SK-MEL-5 (cell line): ENCODE measurements at regions not wholly inside any gene's neighbourhood (a gene's known extent, or its start where the extent isn't known, plus 50 kb on each side); places are given as distances from the start of the nearest gene placed in this dataset.
A peak's percentile ranks its signal among the peaks of the same experiment; 100 is the strongest.

Source experiments
- DNase-seq: peaks from one replicate; pipeline ENCODE4 v3.0.0-alpha.2; 2016; ENCODE audit warnings: low read depth, low spot score
- in situ Hi-C: cut with HindIII; loops from 2 replicates; pipeline ENCODE4 v1.10.0; 2016; ENCODE audit warnings: low sequenced_read_pairs, high pct_unique_total_duplicates, low pct_unique_long_range_greater_than_20kb

DNA sequence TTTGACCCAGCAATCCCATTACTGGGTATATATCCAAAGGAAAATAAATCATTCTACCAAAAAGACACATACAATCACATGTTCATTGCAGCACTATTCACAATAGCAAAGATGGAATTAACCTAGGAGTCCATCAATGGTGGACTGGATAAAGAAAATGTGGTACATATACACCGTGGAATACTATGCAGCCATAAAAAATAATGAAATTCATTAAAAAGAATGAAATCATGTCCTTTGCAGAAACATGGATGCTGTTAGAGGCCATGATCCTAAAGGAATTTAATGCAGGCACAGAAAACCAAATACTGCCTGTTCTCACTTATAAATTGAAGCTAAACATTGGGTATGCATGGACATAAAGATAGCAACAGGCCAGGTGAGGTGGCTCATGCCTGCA lies 61.9 kb upstream of the BMP6 start:
- in situ Hi-C loops: no loop called here
- no peak for DNase-seq

DNA sequence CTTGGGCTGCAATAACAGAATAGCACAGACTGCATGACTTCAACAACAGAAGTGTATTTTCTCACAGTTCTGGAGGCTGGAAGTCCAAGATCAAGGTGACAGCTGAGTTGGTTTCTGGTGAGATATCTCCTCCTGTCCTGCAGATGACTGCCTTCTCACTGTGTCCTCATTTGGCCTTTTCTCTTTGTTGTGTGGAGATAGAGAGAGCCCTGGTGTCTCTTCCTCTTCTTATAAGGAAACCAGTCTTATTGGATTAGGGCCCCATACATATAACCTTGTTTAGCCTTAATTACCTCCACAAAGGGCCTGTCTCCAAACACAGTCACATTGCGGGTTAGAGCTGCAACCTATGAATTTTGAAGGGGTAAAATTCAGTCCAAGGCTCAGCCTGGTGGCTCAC lies 57.0 kb upstream of the BMP6 start:
- in situ Hi-C loops: no loop called here
- DNase-seq: no peak

DNA sequence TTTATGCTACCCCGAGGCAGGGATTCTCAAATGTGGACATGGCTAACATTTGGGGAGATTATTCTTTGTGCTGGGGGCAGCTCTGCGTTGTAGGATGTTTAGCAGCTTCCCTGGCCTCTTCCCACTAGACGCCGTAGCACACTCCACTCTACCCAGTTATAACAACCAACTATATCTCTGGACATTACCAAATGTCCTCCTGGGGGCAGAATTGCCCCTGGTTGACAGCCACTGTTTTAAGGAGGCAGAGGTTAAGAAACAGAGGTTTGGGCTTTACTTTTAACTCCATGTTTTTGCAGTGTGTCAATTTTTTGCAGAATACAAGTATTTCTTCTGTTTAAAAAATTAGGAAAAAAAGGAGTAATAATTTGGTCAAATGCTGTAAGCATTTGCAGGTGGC lies 56.2 kb upstream of the BMP6 start:
- peak; percentile 55 for DNase-seq
- in situ Hi-C loops: no loop called here

DNA sequence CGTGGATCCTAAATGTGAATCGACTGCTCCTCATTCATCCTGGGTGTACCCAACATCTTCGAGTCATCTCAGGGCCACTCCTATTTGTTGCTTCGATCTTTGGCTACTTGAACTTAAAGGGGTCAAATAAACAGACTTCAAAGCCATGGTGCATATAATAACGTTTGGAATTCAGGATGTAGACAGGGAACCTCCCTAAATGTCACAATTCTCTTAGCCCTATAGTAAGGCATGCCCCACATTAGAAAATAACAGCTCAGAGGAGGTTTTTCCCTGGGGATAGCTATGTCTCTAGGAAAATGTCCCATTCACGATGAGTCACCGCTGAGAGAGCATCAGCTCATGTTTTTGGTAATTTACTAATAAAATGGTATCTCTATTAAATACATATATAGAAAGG lies 54.8 kb upstream of the BMP6 start:
- in situ Hi-C loops: no loop called here
- no peak for DNase-seq

DNA sequence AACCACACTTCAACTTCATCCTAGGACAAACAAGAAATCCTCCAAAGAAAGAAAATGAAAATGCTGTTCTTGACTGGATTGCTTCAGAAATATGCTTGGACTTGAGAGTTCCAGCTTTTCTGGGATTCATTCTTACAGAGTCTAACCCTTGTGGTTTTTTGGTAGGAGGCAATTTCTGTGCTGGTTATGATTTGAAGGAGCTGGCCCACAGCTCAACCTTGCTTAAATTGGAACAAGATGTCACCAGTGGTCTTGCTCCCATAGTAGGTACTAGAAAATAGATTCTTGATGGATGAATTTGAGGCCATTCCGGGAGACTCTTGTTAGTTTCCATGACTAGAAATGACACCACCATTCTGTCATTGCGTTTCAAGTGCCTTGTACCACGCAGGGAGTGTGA lies 54.3 kb upstream of the BMP6 start:
- in situ Hi-C loops: no loop called here
- no peak for DNase-seq

DNA sequence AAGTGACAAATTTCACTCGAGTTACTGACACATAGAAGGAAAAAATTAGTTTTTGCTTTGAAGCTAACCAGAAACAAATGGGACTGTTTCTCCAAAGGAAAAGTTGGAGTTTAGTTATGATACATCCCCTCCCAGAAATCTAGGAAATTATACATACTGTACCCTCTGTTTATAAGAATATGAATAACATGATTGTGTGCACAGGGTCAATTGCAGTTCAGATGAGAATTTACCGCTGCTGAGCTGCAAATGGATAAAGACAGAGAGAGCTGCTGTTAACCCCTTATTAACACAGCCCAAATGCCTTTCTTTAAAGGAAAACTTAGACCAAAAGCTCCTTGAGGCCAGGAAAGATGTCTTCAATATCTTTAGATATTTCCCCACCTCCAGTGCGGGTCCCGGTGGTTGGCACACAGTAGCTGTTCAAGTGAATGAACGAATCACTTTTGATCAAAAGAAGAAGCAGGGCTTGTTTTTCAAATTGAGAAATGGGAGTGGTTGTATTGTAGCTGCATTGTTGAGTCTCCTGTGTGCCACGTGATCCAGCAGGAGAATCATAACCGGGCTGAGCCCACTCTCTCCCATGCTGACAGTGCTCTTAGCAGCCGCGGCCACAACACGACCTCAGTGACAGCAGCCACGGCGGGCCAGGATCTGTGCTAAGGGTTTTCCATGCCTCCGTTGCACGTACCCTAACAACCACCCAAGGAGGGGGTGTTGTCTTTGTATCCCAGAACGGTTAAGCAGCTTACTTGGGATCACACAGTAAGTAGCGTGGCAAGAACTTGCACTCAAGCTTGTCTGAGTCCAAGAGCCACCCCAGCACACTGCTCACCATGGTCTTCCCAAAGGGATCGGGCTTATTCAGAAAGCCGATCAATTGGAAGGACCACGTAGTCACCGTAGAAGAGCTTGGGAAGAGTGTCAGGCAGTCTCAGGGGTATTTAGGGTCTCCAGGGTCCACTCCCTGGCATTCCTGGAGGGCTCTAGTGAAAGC lies 53.5 kb upstream of the BMP6 start:
- DNase-seq: peak; percentile 66
- in situ Hi-C loops: no loop called here

DNA sequence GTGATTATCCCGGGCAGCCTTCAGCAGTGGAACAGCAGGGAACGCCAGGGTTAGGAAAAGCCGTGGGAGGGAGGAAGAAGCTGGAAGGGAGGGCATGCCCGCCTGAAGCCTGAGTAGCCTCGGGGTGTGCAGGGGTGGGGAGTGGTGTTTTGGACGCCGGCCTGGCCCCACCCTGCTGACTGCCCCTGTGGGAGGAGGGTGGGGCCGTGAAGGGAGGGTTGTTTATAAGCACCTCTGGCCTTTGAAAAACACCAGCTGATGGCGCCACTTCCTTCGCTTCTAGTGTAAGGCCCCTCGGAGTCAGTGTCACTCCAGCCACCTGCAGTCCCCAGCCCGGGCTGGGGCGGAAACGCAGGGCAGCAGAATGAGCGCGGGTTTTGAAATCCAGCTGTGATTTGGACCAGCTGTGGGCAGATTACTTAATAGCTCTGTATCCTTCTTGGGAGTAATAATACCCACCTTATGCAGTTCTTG lies 52.8 kb upstream of the BMP6 start:
- in situ Hi-C loops: no loop called here
- peak; percentile 22 for DNase-seq

DNA sequence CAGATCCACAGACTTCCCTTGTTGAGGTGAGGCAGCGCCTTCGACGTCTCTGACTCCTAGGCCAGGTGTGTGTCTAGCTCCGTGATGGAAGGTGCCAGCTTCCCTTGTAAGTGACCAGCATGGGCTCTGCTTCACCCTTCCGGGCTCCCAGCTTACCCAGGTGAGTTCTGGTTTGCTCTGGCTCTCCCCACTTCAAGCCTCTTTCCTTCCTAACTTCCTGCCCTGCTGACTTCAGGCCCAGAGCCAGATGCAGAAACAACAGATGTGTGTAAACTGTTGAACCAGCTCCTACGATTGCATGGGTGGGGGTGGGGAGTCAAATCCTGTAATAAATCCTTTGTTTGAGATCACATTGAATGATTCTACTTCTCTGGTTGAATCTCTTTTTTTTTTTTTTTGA lies 51.6 kb upstream of the BMP6 start:
- in situ Hi-C loops: no loop called here
- DNase-seq: no peak

DNA sequence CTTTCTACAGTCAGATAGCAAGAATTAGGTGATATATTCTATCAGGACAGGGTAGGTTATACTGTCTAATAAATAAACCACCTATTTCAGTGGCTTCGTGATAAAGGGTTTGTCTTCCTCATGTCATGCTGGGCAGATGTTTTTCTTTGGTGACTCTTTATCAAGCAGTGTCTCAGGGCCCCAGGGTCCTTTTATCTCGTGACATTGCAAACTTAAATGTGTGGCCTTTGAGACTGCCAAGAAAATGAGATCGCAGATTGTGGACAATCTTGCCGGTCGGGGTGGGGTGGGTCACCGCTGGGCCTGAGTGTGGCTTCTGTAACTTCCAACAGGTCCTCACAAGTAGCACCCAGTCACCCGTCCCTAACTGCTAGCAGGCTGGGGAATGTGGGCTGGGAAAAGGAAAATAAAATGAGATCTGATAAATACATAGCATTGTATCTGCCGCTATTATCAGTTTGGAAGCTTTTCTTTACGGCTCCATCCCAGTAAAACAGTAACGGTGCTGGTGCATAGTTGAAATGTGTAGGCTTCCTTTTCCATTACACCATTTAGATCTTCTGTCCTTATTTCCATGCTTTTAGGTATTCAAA lies 50.5 kb upstream of the BMP6 start:
- in situ Hi-C loops: no loop called here
- DNase-seq: no peak
